ENCODE measurements at regions not wholly inside any gene's neighbourhood (a gene's known extent, or its start where the extent isn't known, plus 50 kb on each side); places are given as distances from the start of the nearest gene placed in this dataset.

- DNase-seq (ENCODE audit: low spot score): no peak
Measured at GRCh38 chrX:11056322-11057176, 54.6 kb upstream of the HCCS start.

GRCh38 chrX:11059933-11060332, 51.2 kb upstream of the HCCS start:
- no peak for DNase-seq (ENCODE audit: low spot score)
